Aorta (tissue), 5 donors: ENCODE measurements at regions not wholly inside any gene's neighbourhood (a gene's known extent, or its start where the extent isn't known, plus 50 kb on each side); places are given as distances from the start of the nearest gene placed in this dataset.

Experiments
- ATAC-seq: fragments of 200-7000 bp; cut with Tn5 transposase; one replicate; pipeline ENCODE4 v1.9.1; 2022; ENCODE audit warnings: moderate library complexity; ENCODE audit not compliant: low FRiP score
- DNase-seq, 2 donors: peaks; one replicate each; pipeline ENCODE4 v3.0.0-alpha.2; 2020
- H3K27ac ChIP-seq, 2 donors: one replicate each; pipeline ENCODE4 v1.5.1; 2013; ENCODE audit warnings: low read length in 2 of 2, mild to moderate bottlenecking in 2 of 2, moderate library complexity in 2 of 2, control low read depth in 1 of 2, inconsistent platforms in 1 of 2, low read depth in 1 of 2
- H3K27me3 ChIP-seq, 2 donors: one replicate each; pipeline ENCODE4 v1.6.1; 2013; ENCODE audit warnings: control low read depth in 1 of 2, low read length in 1 of 2, mild to moderate bottlenecking in 1 of 2, moderate library complexity in 1 of 2; ENCODE audit not compliant: insufficient read depth in 2 of 2, control insufficient read depth in 1 of 2
- H3K36me3 ChIP-seq, 2 donors: one replicate each; pipeline ENCODE4 v1.6.1; 2013; ENCODE audit warnings: control low read depth in 1 of 2, low read length in 1 of 2, mild to moderate bottlenecking in 1 of 2; ENCODE audit not compliant: insufficient read depth in 2 of 2, control insufficient read depth in 1 of 2
- H3K4me1 ChIP-seq, 2 donors: one replicate each; pipeline ENCODE4 v1.6.1; 2013; ENCODE audit warnings: low read length in 2 of 2, control low read depth in 1 of 2, mild to moderate bottlenecking in 1 of 2, moderate library complexity in 1 of 2; ENCODE audit not compliant: insufficient read depth in 2 of 2, control insufficient read depth in 1 of 2
- H3K4me3 ChIP-seq, 2 donors: one replicate each; pipeline ENCODE4 v1.5.1; 2013; ENCODE audit warnings: low read length in 2 of 2, control low read depth in 1 of 2, mild to moderate bottlenecking in 1 of 2
- H3K9me3 ChIP-seq: one replicate; pipeline ENCODE4 v1.6.1; 2013; ENCODE audit warnings: mild to moderate bottlenecking, low read length; ENCODE audit not compliant: control insufficient read depth
- WGBS, 2 donors: extraction: QIAGEN DNeasy Blood & Tissue Kit; methylation state at CpG; one replicate each; pipeline ENCODE4 v1.1.7; 2013; 5-methylcytosine and 5-hydroxymethylcytosine counted together
- intact Hi-C, 2 donors: fragments of 100-400 bp; cut with DNase I; formaldehyde crosslinking; loops; one replicate each; pipeline versions ENCODE4 v1.14.2 to v1.15.0; 2022
- donor health status: healthy with polysubstance abuse.
- donor health status: Bipolar disorder and iron deficiency.
- donor health status: DM: no; HTN: no; CAD: no.
- donor health status: DM: no; HTN: no; CAD: no.
- donor health status: DM: yes; HTN: yes; CAD: no.

DNA sequence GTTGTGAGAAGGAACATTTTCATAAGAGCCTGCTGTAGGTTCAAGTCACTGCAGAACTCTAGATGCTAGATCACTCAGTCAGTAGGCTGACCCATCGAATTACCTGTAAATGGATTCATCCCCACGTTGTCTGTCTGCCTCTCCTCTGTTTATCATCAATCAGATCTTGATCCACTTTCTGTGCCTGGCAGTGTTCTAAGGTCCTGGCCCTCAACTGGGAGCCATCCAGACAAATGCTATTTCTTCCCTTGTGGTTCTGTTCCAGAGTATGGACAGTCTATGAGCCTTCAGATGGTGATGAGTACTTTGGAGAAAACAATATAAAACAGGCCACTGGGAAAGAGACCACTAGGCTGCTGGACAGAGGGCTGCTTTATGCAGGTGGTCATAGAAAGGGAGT, 699.4 kb upstream of the TMEM132C start:
- intact Hi-C loops = no loop called here
- DNase-seq = no peak
- H3K36me3 ChIP-seq = no peaks in the 10 kb centered on the region
- WGBS, 2 donors = 71 to 78% methylated on average over 2 of the region's 2 CpGs
- H3K27ac ChIP-seq = no peak overlapping the region
- no peak for ATAC-seq
- H3K9me3 ChIP-seq = no peaks in the 10 kb centered on the region
- no peak overlapping the region for H3K4me3 ChIP-seq
- H3K27me3 ChIP-seq = no peaks in the 10 kb centered on the region
- no peaks in the 10 kb centered on the region for H3K4me1 ChIP-seq

- Histone ChIP-seq H3K27me3 (no peaks in the 10 kb centered on the region), H3K27ac (no peak overlapping the region), H3K4me3 (no peak overlapping the region), H3K36me3 (no peaks in the 10 kb centered on the region), H3K9me3 (no peaks in the 10 kb centered on the region), H3K4me1 (no peaks in the 10 kb centered on the region)
- ATAC-seq (no peak), DNase-seq (no peak)
- intact Hi-C loops = no loop called here
Observed at GRCh38 chr12:127570387-127570786, 696.6 kb upstream of the TMEM132C start.

DNA sequence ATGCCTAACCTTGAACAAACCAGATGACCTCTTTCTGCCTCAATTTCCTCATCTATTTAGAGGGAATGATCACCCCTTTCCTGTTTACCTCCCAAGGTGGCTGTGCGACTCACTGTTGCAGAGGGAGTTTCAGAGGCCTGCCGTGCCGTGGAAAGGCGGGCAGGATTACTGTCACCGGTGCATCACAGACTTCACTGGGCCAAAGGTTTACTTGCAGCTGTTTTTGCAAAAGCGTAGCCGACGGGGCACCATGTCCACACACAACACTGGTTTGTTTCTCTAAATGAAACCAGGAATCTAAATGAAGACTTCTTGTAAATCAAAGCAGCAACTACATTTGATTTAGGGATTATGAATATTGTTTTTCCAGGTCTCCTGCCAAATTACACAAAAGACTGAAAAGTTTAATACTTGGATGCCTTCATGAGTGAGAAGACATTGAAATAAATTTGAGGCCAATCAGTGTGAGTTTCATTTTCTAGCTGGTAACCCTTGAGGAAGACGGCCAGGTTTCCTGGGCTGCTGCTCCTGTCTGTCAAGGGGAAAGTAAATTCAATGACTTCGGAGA, 696.1 kb upstream of the TMEM132C start:
- Histone ChIP-seq H3K27ac (no peak overlapping the region), H3K27me3 (no peaks in the 10 kb centered on the region), H3K36me3 (no peaks in the 10 kb centered on the region), H3K4me3 (no peak overlapping the region), H3K4me1 (no peaks in the 10 kb centered on the region), H3K9me3 (no peaks in the 10 kb centered on the region)
- ATAC-seq (no peak), DNase-seq (peak in 1 of 2 donors; percentile 46)
- intact Hi-C loops = no loop called here
- WGBS, 2 donors = 33 to 41% methylated on average over 10 of the region's 10 CpGs

DNA sequence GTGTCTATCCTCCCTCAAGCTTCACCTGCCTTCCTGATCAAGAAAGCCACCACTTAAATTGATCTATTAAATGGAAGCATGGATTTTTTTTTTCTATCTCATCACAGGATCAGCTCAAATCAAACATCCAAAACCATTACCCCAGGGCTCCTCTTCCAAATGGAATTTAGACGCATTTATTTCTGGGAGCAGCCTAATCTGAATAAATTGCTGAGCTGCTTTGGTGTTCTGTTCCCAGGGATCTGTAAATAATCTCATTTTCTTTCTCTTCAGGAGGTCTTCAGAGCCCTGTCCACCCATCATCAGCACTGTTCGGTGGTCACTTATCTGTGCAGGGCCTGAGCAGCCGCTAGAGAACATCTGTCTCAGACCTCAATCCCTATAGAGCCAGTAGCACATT, 695.4 kb upstream of the TMEM132C start:
- no peaks in the 10 kb centered on the region for H3K27me3 ChIP-seq
- no peak for DNase-seq
- 89 to 96% methylated on average over 3 of the region's 3 CpGs for WGBS, 2 donors
- H3K36me3 ChIP-seq = no peaks in the 10 kb centered on the region
- no peak for ATAC-seq
- no peaks in the 10 kb centered on the region for H3K4me1 ChIP-seq
- H3K9me3 ChIP-seq = no peaks in the 10 kb centered on the region
- intact Hi-C loops = no loop called here
- no peak overlapping the region for H3K27ac ChIP-seq
- H3K4me3 ChIP-seq = no peak overlapping the region

DNA sequence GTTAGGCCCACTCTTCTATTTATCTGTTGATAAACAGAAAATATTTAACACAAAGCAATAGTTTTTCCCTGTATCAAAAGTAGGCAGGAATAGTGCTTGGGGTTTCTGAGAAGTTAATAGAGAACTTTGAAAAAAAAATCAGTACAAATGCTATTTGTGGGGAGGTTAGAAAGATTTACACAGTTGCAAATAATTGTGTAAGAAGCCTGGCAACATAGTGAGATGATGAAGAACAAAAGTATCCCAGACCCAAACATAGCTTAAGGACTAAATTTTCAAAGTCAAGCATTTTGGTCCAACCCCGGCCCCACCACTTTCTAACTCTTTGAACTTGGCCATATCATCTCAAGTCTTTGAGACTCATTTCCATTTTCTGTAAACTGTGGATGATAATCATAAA, 687.5 kb upstream of the TMEM132C start:
- DNase-seq = no peak
- Histone ChIP-seq H3K9me3 (no peaks in the 10 kb centered on the region), H3K4me1 (no peaks in the 10 kb centered on the region), H3K4me3 (no peak overlapping the region), H3K27ac (no peak overlapping the region), H3K27me3 (no peaks in the 10 kb centered on the region), H3K36me3 (no peaks in the 10 kb centered on the region)
- no peak for ATAC-seq
- intact Hi-C loops = no loop called here
- 94 to 96% methylated on average over 1 of the region's 1 CpG for WGBS, 2 donors

DNA sequence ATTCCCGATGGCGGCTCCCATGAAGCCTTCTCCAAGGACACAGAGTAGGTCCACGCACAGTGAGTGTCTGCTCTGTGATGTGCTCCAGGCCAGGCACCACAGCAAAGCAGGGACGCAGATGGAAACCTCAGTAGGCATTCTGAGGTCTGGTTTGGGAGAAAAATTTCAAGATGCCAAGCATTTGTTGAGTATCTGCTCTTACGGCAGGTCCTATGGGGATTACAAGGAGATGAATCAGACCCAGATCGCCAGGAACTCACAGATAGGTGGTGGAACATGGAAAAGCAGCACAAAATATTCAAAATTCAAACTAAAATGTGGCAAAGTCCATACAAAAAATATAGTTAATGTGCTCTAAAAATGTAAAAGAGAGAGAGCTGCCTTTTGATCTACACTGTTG, 684.9 kb upstream of the TMEM132C start:
- Histone ChIP-seq H3K4me3 (no peak overlapping the region), H3K27me3 (no peaks in the 10 kb centered on the region), H3K36me3 (no peaks in the 10 kb centered on the region), H3K9me3 (no peaks in the 10 kb centered on the region), H3K4me1 (no peaks in the 10 kb centered on the region), H3K27ac (no peak overlapping the region)
- DNase-seq = no peak
- no peak for ATAC-seq
- WGBS, 2 donors = 76 to 87% methylated on average over 6 of the region's 6 CpGs
- intact Hi-C loops = no loop called here

- Histone ChIP-seq H3K36me3 (no peaks in the 10 kb centered on the region), H3K4me3 (no peak overlapping the region), H3K4me1 (peaks cover 0 to 3% of the 10 kb centered on the region in 2 donors), H3K9me3 (no peaks in the 10 kb centered on the region), H3K27me3 (no peaks in the 10 kb centered on the region), H3K27ac (no peak overlapping the region)
- WGBS, 2 donors = 91% methylated on average over 4 of the region's 4 CpGs
- ATAC-seq = no peak
- intact Hi-C loops = no loop called here
- DNase-seq = no peak
Observed at GRCh38 chr12:127583041-127583440, 683.9 kb upstream of the TMEM132C start.

DNA sequence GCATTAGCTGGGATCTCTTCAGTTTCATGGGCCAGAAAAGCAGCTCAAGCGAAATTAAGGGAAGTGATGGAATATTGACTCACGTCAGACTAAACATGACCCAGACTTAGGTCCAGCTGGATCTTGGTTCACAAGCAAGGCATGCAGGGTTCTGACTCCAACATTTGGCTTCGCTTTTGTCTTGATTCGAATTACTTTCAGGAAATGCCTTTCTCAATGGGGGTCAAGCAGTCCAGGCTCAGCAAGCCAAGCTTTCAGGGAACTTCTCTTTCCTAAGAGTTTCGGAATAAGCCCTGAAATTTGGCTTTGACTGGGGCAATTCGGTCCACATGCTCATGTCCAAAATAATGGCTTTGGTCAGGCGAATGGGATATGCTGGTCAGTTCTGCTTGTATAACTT, 678.7 kb upstream of the TMEM132C start:
- WGBS, 2 donors = 3 to 6% methylated on average over 7 of the region's 7 CpGs
- Histone ChIP-seq H3K27me3 (no peaks in the 10 kb centered on the region), H3K4me1 (peaks cover 0 to 5% of the 10 kb centered on the region in 2 donors), H3K4me3 (peak overlapping the region in 1 of 2 donors; percentile 41), H3K36me3 (no peaks in the 10 kb centered on the region), H3K9me3 (no peaks in the 10 kb centered on the region), H3K27ac (peak overlapping the region in 1 of 2 donors; percentile 75)
- DNase-seq (peak in 1 of 2 donors; percentile 69), ATAC-seq (peak; percentile 85)
- intact Hi-C loops = loop anchor here in 1 of 2 donors (1.0 to 2.0 kb wide), 2 partner anchors 33 to 52 kb away; no protein-coding TSS in a partner anchor

DNA sequence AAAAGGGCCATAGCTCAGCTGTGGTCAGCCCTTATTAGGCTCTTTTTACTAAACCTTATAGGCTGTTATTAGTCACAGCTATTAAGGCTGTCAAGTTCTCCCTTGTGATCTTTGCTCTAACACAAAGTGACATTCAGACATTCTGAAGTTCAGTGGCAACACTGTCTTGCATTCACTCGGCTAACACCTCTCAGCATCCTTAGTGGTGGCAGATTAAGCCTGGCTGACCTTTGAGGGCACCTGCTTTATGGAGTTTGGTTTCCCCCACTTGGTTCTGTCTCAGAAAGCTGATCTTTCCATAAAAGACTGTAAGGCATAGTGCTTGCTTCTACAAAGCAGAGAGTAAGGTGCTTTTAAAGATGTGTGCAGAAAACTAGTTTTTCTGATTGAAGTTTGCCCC, 677.4 kb upstream of the TMEM132C start:
- ATAC-seq (no peak), DNase-seq (no peak)
- Histone ChIP-seq H3K4me3 (no peak overlapping the region), H3K9me3 (no peaks in the 10 kb centered on the region), H3K36me3 (no peaks in the 10 kb centered on the region), H3K27me3 (no peaks in the 10 kb centered on the region), H3K27ac (peak overlapping the region; percentile 1 to 80), H3K4me1 (peaks cover 0 to 5% of the 10 kb centered on the region in 2 donors)
- intact Hi-C loops = loop anchor here in 1 of 2 donors (2.0 kb wide), 1 partner anchor 31 kb away; no protein-coding TSS in a partner anchor
- WGBS, 2 donors = 96% methylated on average over 1 of the region's 1 CpG
